GM10266 (cell line): ENCODE measurements at regions not wholly inside any gene's neighbourhood (a gene's known extent, or its start where the extent isn't known, plus 50 kb on each side); places are given as distances from the start of the nearest gene placed in this dataset.

ENCODE experiments used
- DNase-seq: peaks from one replicate; pipeline ENCODE4 v3.0.0; 2012; ENCODE audit errors: extremely low spot score
- TF ChIP-seq, protein P1 (sequence below): IDR thresholded peaks from 2 replicates; pipeline ENCODE4 v1.5.1; 2012; ENCODE audit warnings: mild to moderate bottlenecking, low read depth; ENCODE audit not compliant: control insufficient read depth, insufficient read depth; ENCODE audit errors: missing control alignments

- no peak for DNase-seq
- TF ChIP-seq, protein P1, sequence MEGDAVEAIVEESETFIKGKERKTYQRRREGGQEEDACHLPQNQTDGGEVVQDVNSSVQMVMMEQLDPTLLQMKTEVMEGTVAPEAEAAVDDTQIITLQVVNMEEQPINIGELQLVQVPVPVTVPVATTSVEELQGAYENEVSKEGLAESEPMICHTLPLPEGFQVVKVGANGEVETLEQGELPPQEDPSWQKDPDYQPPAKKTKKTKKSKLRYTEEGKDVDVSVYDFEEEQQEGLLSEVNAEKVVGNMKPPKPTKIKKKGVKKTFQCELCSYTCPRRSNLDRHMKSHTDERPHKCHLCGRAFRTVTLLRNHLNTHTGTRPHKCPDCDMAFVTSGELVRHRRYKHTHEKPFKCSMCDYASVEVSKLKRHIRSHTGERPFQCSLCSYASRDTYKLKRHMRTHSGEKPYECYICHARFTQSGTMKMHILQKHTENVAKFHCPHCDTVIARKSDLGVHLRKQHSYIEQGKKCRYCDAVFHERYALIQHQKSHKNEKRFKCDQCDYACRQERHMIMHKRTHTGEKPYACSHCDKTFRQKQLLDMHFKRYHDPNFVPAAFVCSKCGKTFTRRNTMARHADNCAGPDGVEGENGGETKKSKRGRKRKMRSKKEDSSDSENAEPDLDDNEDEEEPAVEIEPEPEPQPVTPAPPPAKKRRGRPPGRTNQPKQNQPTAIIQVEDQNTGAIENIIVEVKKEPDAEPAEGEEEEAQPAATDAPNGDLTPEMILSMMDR: no peak
These were observed 162.6 kb upstream of the FN1 start for GRCh38 chr2:215598376-215598975.

- TF ChIP-seq, protein P1: no peak
- DNase-seq: no peak
These were observed 161.7 kb upstream of the FN1 start for GRCh38 chr2:215597577-215597976.

- TF ChIP-seq, protein P1: no peak
- no peak for DNase-seq
These were observed 158.9 kb upstream of the FN1 start for GRCh38 chr2:215594766-215595165.

DNA sequence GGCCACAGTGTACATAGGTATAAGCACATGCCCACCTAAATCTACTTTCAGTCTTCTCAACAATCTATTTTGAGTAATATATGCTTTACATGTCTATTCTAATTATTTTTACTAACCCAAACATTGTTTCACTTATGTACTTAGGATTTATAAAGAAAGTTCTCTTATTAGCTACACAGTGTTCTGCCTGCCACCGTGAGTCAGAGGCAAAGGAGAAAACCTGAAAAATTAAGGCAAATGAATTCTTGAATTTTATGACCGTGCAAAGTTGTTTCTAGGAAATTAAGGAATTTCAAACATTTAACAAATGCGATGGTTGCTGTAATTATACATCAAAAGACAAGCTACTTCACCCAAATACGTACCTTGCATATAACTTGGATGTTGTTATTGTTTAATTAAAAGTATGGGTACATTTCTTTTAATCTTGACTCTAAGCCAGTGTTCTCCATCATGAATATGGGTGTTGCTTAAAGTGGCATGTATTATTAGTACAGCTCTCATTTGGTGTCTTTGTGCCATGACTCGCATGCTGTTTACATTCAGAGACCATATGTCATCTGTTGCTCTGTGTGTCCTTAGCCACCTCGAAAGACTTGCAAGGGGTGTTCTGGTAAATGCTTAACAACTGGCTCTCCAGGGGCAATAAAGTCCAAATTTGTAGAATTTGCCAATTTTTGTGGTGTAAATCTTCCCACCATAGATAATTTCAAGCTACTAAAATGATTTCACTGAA lies 154.3 kb upstream of the FN1 start:
- TF ChIP-seq, protein P1: no peak
- no peak for DNase-seq

DNA sequence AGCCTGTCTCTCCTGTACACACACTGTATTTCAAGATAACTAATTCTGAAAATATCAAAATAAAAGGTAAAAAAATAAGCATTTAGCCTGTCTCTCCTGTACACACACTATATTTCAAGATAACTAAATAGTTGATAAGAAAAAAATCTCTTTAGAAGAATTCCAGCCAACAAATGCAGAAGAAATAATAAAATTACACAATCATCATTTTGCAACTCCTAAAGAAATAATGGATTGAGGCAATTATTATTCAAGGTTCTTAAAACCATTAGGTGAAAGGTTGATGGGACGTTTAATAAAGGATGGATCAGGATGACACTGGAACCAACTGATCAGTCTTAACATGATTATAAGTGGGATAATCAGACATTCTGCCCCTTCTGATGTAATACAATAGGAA lies 148.0 kb upstream of the FN1 start:
- DNase-seq: no peak
- TF ChIP-seq, protein P1: no peak

DNA sequence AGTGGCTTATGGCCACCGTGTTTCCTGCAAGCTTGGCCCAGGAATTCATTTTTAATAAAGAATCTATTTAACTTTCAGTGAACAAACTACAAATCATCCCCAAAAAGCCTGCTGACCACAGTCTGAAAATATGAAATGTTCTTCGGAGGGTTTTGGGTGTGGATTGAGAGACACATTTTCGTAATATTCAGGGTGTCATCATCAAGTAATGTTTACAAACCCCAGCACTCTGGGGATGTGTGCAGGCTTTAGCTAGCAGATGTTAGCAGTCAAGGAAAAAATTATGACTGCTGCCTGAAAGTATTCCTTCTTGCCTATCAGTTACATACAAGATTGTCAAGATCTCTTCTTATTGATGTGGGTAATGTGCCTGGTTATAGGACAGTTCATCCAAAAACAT lies 143.9 kb upstream of the FN1 start:
- DNase-seq: no peak
- TF ChIP-seq, protein P1: no peak

GRCh38 chr2:215577356-215577755 lies 141.5 kb upstream of the FN1 start:
- TF ChIP-seq, protein P1: no peak
- DNase-seq: no peak
